Smooth muscle cell (in vitro differentiated cells): ENCODE measurements at regions not wholly inside any gene's neighbourhood (a gene's known extent, or its start where the extent isn't known, plus 50 kb on each side); places are given as distances from the start of the nearest gene placed in this dataset.

Source experiments
- DNase-seq: peaks from one replicate; lab custom pipeline; 2025; ENCODE audit not compliant: unreplicated experiment; lab: John Stamatoyannopoulos, UW
- H2AFZ ChIP-seq: fragments of 200-600 bp; sonication (generic); 2 replicates; pipeline ENCODE4 v1.6.0; 2016; ENCODE audit warnings: antibody characterized with exemption, low read depth, mild to moderate bottlenecking
- H3F3A ChIP-seq: fragments of 200-600 bp; sonication (generic); 2 replicates; pipeline ENCODE4 v1.6.0; 2017; ENCODE audit warnings: antibody characterized with exemption, low read depth
- H3K27ac ChIP-seq: fragments of 200-600 bp; sonication (generic); 2 replicates; pipeline ENCODE4 v1.5.1; 2016; ENCODE audit warnings: low read depth, mild to moderate bottlenecking
- H3K27me3 ChIP-seq: fragments of 200-600 bp; sonication (generic); 2 replicates; pipeline ENCODE4 v1.6.1; 2016; ENCODE audit warnings: low read depth, mild to moderate bottlenecking
- H3K36me3 ChIP-seq: fragments of 200-600 bp; sonication (generic); 2 replicates; pipeline ENCODE4 v1.5.1; 2016; ENCODE audit warnings: low read depth
- H3K4me1 ChIP-seq: fragments of 200-600 bp; sonication (generic); 2 replicates; pipeline ENCODE4 v1.5.1; 2016; ENCODE audit warnings: low read depth
- H3K4me2 ChIP-seq: fragments of 200-600 bp; sonication (generic); 2 replicates; pipeline ENCODE4 v1.6.0; 2016; ENCODE audit warnings: mild to moderate bottlenecking
- H3K4me3 ChIP-seq: fragments of 200-600 bp; sonication (generic); 2 replicates; pipeline ENCODE4 v1.5.1; 2016; ENCODE audit warnings: mild to moderate bottlenecking
- H3K79me2 ChIP-seq: fragments of 200-600 bp; sonication (generic); 2 replicates; pipeline ENCODE4 v1.6.0; 2016; ENCODE audit warnings: low read depth, mild to moderate bottlenecking
- H3K9ac ChIP-seq: fragments of 200-600 bp; sonication (generic); 2 replicates; pipeline ENCODE4 v1.6.0; 2016; ENCODE audit warnings: low read depth
- H3K9me3 ChIP-seq: fragments of 200-600 bp; sonication (generic); replicated peaks from 2 replicates; pipeline ENCODE4 v1.5.1; 2016; ENCODE audit warnings: low read depth
- H4K20me1 ChIP-seq: fragments of 200-600 bp; sonication (generic); 2 replicates; pipeline ENCODE4 v1.6.0; 2016; ENCODE audit warnings: low read depth
- WGBS: methylation state at CpG from one replicate; pipeline ENCODE4 v1.1.7; 2016; ENCODE audit warnings: low lambda C conversion rate; 5-methylcytosine and 5-hydroxymethylcytosine counted together
- TF ChIP-seq, protein P1 (sequence below): fragments of 200-600 bp; sonication (generic); IDR thresholded peaks from 2 replicates; pipeline ENCODE4 v1.5.1; 2017; ENCODE audit warnings: borderline replicate concordance, mild to moderate bottlenecking, antibody characterized with exemption; ENCODE audit not compliant: insufficient read depth, poor library complexity, severe bottlenecking

DNA sequence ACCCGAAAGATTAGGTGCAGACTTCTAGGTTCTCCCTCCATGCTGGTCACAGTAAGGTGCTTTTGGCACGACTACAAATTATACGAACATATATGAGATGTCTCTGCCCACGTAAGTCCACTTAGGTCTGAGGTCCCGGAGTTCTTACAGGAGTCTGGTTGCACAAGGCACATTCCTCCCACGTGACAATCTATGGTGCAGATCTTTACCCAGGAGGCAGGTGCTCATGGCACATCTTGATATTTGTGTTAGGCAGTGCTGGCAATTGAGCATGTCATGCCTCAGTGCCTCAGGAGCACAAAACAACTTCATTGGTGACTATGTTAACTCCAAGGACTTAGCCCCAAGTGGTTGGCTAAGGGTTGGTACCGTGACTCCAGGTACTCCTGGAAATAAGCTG lies 92.0 kb upstream of the AMN1 start:
- 92% methylated on average over 7 of the region's 7 CpGs for WGBS

DNA sequence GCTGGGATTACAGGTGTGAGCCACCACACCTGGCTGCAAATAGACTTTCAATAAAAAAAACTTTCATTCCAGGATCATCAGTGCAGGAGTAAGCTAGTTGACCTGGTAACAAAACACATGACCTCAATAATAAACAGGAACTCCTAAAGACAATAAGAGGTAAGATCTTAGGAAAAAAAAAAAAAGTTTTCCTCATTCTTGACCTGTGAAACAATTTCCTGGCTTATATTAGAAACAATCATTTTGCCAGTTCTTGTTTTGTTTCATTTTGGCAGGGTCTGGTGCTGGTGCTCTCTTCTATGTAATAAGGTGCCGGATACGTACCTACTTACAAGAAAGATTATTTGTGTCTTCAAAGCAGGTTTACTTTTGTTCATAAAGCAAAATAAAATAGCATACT lies 90.6 kb upstream of the AMN1 start:
- no peaks in the 10 kb centered on the region for H4K20me1 ChIP-seq
- no peak overlapping the region for H2AFZ ChIP-seq
- no peaks in the 10 kb centered on the region for H3F3A ChIP-seq
- no peaks in the 10 kb centered on the region for H3K4me1 ChIP-seq
- H3K4me3 ChIP-seq: no peak overlapping the region
- no peaks in the 10 kb centered on the region for H3K27me3 ChIP-seq
- H3K79me2 ChIP-seq: no peaks in the 10 kb centered on the region
- H3K9ac ChIP-seq: no peak overlapping the region
- TF ChIP-seq, protein P1, sequence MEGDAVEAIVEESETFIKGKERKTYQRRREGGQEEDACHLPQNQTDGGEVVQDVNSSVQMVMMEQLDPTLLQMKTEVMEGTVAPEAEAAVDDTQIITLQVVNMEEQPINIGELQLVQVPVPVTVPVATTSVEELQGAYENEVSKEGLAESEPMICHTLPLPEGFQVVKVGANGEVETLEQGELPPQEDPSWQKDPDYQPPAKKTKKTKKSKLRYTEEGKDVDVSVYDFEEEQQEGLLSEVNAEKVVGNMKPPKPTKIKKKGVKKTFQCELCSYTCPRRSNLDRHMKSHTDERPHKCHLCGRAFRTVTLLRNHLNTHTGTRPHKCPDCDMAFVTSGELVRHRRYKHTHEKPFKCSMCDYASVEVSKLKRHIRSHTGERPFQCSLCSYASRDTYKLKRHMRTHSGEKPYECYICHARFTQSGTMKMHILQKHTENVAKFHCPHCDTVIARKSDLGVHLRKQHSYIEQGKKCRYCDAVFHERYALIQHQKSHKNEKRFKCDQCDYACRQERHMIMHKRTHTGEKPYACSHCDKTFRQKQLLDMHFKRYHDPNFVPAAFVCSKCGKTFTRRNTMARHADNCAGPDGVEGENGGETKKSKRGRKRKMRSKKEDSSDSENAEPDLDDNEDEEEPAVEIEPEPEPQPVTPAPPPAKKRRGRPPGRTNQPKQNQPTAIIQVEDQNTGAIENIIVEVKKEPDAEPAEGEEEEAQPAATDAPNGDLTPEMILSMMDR: no peak
- H3K4me2 ChIP-seq: no peak overlapping the region
- 97% methylated on average over 2 of the region's 2 CpGs for WGBS
- H3K36me3 ChIP-seq: no peaks in the 10 kb centered on the region
- no peak for DNase-seq
- H3K27ac ChIP-seq: no peak overlapping the region
- no peaks in the 10 kb centered on the region for H3K9me3 ChIP-seq

More for the DNA sequence above, 92.0 kb upstream of the AMN1 start:
- no peaks in the 10 kb centered on the region for H3F3A ChIP-seq
- TF ChIP-seq, protein P1: no peak
- no peaks in the 10 kb centered on the region for H3K79me2 ChIP-seq
- H3K27ac ChIP-seq: no peak overlapping the region
- no peaks in the 10 kb centered on the region for H3K4me1 ChIP-seq
- no peak for DNase-seq
- H3K4me3 ChIP-seq: no peak overlapping the region
- H4K20me1 ChIP-seq: no peaks in the 10 kb centered on the region
- H3K4me2 ChIP-seq: no peak overlapping the region
- H3K9me3 ChIP-seq: no peaks in the 10 kb centered on the region
- no peak overlapping the region for H2AFZ ChIP-seq
- no peaks in the 10 kb centered on the region for H3K27me3 ChIP-seq
- H3K9ac ChIP-seq: no peak overlapping the region
- H3K36me3 ChIP-seq: no peaks in the 10 kb centered on the region

DNA sequence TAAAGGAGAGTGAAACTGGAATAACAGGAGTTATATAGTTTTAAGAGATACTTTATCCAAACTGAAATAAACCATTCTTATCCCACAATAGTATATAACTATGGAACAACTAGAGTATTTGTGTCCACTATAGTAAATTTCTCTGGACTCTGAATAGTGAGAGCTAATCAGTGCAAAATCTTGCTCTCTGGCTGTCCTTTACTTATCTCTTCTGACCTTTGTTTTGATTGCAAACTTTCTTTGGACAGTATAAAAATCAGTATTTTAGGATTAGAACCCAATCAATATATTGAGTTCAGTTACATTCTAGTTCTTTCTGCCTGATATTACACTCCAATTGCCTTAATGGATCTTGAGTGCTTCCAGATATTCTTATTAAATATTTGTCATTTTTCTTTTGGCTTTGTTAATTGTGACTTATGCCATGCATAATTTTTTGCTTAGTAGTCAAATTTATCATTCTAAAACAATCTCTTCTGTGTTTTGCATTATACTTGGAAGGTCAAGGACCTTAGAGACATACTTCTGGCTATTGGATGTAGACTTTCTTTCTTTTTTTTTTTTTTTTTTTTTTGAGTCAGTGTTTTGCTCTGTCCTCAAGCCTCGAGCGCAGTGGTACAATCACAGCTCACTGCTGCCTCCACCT lies 89.9 kb upstream of the AMN1 start:
- WGBS: 64% methylated on average over 2 of the region's 2 CpGs

More for the DNA sequence above, 89.9 kb upstream of the AMN1 start:
- Histone ChIP-seq H3F3A (no peaks in the 10 kb centered on the region), H3K79me2 (no peaks in the 10 kb centered on the region), H3K9ac (no peak overlapping the region), H4K20me1 (no peaks in the 10 kb centered on the region), H3K9me3 (no peaks in the 10 kb centered on the region), H3K4me2 (no peak overlapping the region), H3K36me3 (no peaks in the 10 kb centered on the region), H3K27me3 (no peaks in the 10 kb centered on the region), H3K4me1 (no peaks in the 10 kb centered on the region), H3K4me3 (no peak overlapping the region), H2AFZ (no peak overlapping the region), H3K27ac (no peak overlapping the region)
- no peak for DNase-seq
- TF ChIP-seq, protein P1: no peak
